Colonic mucosa (tissue), 4 donors: ENCODE measurements at regions not wholly inside any gene's neighbourhood (a gene's known extent, or its start where the extent isn't known, plus 50 kb on each side); places are given as distances from the start of the nearest gene placed in this dataset.

ENCODE experiments used
- DNase-seq: peaks from one replicate; pipeline ENCODE4 v3.0.0-alpha.2; 2020
- H3K27ac ChIP-seq: fragments of 200-600 bp; one replicate; pipeline ENCODE4 v1.8.0; 2021
- H3K27me3 ChIP-seq: fragments of 200-600 bp; one replicate; pipeline ENCODE4 v1.8.0; 2021
- H3K36me3 ChIP-seq: fragments of 200-600 bp; one replicate; pipeline ENCODE4 v1.8.0; 2021
- H3K4me1 ChIP-seq: fragments of 200-600 bp; one replicate; pipeline ENCODE4 v1.8.0; 2021; ENCODE audit warnings: mild to moderate bottlenecking
- H3K4me3 ChIP-seq: fragments of 200-600 bp; one replicate; pipeline ENCODE4 v1.8.0; 2021
- H3K9ac ChIP-seq, 2 donors: one replicate each; pipeline ENCODE4 v1.7.0; 2013; ENCODE audit warnings: control low read depth in 2 of 2, low read depth in 2 of 2, low read length in 2 of 2
- H3K9me3 ChIP-seq: fragments of 200-600 bp; one replicate; pipeline ENCODE4 v1.8.0; 2021
- intact Hi-C: fragments of 100-400 bp; cut with DNase I; formaldehyde crosslinking; loops from one replicate; pipeline ENCODE4 v1.14.1; 2022
- TF ChIP-seq, protein P1 (sequence below): fragments of 200-600 bp; IDR thresholded peaks from one replicate; pipeline ENCODE4 v1.8.0; 2022; ENCODE audit warnings: antibody characterized with exemption, mild to moderate bottlenecking
- donor health status: healthy.
- donor health status: DM: no; HTN: no; CAD: no.
- donor health status: DM: no; HTN: no; CAD: no.

DNA sequence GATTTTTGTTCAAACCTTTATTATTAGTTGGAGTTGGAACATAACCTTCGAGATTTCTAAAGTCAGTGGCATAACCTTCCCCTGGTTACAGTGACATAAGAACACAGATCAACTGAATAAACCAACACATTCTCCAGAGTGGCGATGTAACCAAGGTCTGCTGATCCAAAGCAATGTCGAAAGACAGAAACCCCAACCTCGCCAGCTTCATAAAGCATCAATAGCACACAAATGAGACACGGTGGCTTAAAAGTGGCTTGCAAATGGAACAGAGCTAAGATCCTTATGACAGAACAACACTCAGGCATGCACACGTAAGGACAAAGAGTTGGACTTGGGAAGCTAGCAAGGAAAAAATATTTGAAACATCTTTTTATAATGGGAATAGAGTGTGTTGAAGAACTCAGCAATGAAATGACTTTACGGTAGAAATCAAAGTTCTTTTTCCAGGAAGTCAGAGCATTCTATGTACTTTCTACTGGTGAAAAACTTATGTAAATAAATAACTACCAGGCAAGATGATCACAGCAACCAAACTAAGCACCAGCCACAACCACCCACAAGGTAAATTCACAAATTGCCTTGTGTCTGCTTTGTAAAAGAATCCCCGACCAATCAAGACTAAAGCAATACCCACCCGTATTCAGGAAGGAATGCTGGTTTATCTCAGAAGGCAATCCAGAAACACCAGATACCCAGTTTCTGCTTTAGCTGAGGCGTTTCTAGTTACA, 61.0 kb upstream of the NHSL1 start:
- H3K4me3 ChIP-seq = no peak overlapping the region
- TF ChIP-seq, protein P1, sequence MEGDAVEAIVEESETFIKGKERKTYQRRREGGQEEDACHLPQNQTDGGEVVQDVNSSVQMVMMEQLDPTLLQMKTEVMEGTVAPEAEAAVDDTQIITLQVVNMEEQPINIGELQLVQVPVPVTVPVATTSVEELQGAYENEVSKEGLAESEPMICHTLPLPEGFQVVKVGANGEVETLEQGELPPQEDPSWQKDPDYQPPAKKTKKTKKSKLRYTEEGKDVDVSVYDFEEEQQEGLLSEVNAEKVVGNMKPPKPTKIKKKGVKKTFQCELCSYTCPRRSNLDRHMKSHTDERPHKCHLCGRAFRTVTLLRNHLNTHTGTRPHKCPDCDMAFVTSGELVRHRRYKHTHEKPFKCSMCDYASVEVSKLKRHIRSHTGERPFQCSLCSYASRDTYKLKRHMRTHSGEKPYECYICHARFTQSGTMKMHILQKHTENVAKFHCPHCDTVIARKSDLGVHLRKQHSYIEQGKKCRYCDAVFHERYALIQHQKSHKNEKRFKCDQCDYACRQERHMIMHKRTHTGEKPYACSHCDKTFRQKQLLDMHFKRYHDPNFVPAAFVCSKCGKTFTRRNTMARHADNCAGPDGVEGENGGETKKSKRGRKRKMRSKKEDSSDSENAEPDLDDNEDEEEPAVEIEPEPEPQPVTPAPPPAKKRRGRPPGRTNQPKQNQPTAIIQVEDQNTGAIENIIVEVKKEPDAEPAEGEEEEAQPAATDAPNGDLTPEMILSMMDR = no peak

DNA sequence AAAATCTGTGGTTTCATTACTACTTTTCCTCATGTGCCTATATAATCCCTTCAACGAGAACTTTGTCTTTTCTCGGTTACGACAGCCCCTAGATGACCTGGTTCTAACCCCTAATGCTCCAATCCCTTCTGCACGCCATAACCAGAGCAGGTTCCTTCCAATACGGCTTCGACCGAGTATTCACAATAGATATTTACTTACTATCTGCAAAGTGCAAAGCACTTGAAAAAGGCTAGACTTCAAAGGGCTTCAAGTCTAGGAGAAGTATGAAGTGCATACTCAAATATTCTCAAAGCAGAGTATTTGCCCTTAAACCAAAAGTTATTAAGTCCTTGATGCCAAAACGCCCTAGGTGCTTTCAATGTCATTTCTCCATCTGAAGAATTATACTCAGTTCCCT, 63.4 kb upstream of the NHSL1 start:
- H3K27me3 ChIP-seq = no peaks in the 10 kb centered on the region
- H3K4me3 ChIP-seq = no peak overlapping the region
- no peak for DNase-seq
- no peaks in the 10 kb centered on the region for H3K36me3 ChIP-seq
- intact Hi-C loops = no loop called here
- H3K9ac ChIP-seq = no peak overlapping the region
- no peaks in the 10 kb centered on the region for H3K9me3 ChIP-seq
- TF ChIP-seq, protein P1 = no peak
- H3K27ac ChIP-seq = no peak overlapping the region
- no peaks in the 10 kb centered on the region for H3K4me1 ChIP-seq

More for the DNA sequence above, 61.0 kb upstream of the NHSL1 start:
- H3K4me1 ChIP-seq = no peaks in the 10 kb centered on the region
- H3K27me3 ChIP-seq = no peaks in the 10 kb centered on the region
- peak overlapping the region; percentile 56 for H3K27ac ChIP-seq
- H3K9me3 ChIP-seq = no peaks in the 10 kb centered on the region
- H3K36me3 ChIP-seq = no peaks in the 10 kb centered on the region
- peak; percentile 58 for DNase-seq
- H3K9ac ChIP-seq = peak overlapping the region in 1 of 2 donors; percentile 48
- intact Hi-C loops = no loop called here

DNA sequence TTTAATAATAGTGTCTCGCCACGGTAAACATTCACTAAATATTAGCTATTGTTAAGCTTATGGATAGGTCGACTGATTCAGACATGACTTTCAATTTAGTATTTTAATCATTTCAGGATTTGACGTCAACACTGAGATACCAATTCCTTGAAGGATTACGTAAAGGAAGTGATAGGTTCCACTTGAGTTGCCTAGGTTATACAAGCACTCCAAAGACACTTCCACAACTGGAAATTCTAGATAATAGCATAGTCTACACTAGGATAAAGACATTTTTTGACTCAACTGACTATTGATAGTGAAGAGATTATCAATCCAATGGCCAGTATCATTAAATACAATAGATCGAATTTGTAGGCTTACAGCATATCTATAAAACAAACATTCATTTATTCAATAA, 63.9 kb upstream of the NHSL1 start:
- Histone ChIP-seq H3K27me3 (no peaks in the 10 kb centered on the region), H3K4me1 (no peaks in the 10 kb centered on the region), H3K9me3 (no peaks in the 10 kb centered on the region), H3K9ac (no peak overlapping the region), H3K4me3 (no peak overlapping the region), H3K27ac (no peak overlapping the region), H3K36me3 (no peaks in the 10 kb centered on the region)
- TF ChIP-seq, protein P1 = no peak
- intact Hi-C loops = no loop called here
- no peak for DNase-seq

DNA sequence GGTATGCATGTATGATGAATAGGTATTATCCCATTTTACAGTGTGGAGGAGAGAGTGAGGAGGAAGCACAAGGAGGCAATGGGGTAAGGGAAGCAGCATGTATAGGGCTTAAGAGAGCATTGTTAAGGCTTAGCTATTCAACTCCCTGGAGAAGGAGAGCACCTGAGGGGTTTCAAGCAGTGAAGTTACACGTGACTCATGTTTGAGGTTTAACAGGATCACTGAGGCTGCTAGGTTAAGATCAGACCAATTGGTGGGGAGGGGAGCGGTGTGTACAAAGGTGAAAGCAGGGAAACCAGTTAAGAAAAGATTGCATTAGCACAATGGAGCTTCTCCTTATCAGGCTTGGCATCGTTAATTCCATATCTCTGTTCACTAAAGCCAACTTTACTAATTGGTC, 64.4 kb upstream of the NHSL1 start:
- intact Hi-C loops = no loop called here
- no peaks in the 10 kb centered on the region for H3K4me1 ChIP-seq
- TF ChIP-seq, protein P1 = no peak
- no peaks in the 10 kb centered on the region for H3K27me3 ChIP-seq
- no peak overlapping the region for H3K9ac ChIP-seq
- H3K36me3 ChIP-seq = no peaks in the 10 kb centered on the region
- no peak for DNase-seq
- no peak overlapping the region for H3K4me3 ChIP-seq
- no peaks in the 10 kb centered on the region for H3K9me3 ChIP-seq
- H3K27ac ChIP-seq = no peak overlapping the region

DNA sequence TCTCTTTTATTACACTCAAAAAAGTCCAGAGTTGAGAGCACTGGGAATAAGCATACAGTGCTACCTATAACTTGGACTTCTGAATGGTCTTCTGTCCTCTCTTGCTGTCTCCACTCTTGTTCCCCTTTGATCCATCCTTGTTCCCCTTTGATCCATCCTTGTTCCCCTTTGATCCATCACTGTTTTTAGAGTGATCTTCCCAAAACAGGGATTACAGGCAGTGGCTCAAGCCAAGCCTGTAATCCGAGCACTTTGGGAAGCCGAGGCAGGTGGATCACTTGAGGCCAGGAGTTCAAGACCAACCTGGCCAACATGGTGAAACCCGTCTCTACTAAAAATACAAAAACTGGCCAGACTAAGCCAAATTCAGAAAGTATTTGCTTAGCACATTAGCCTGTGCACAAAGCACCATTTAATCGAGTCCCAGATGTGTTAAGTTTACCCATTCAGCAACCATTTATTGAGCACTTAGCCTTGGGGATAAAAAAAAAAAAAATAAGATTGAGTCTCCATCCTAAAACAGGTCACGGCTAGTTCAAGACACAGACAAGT, 65.0 kb upstream of the NHSL1 start:
- Histone ChIP-seq H3K4me1 (no peaks in the 10 kb centered on the region), H3K27ac (no peak overlapping the region), H3K9ac (no peak overlapping the region), H3K27me3 (no peaks in the 10 kb centered on the region), H3K4me3 (no peak overlapping the region), H3K9me3 (no peaks in the 10 kb centered on the region), H3K36me3 (no peaks in the 10 kb centered on the region)
- intact Hi-C loops = no loop called here
- no peak for DNase-seq
- TF ChIP-seq, protein P1 = no peak
